SJCRH30 (cell line): ENCODE measurements at regions not wholly inside any gene's neighbourhood (a gene's known extent, or its start where the extent isn't known, plus 50 kb on each side); places are given as distances from the start of the nearest gene placed in this dataset.

Source experiments
- DNase-seq, 2 experiments: peaks; one replicate each; pipeline ENCODE4 v3.0.0-alpha.2; 2015 to 2020
- H3K27ac ChIP-seq: fragments of 250-450 bp; sonication (Bioruptor Pico); 2 replicates; pipeline ENCODE4 v1.5.1; 2020; ENCODE audit warnings: mild to moderate bottlenecking, moderate library complexity
- H3K27me3 ChIP-seq: fragments of 250-450 bp; sonication (Bioruptor Pico); 2 replicates; pipeline ENCODE4 v1.5.1; 2020; ENCODE audit warnings: mild to moderate bottlenecking, moderate library complexity
- H3K36me3 ChIP-seq: fragments of 250-450 bp; sonication (Bioruptor Pico); 2 replicates; pipeline ENCODE4 v1.5.1; 2020; ENCODE audit warnings: mild to moderate bottlenecking, moderate library complexity
- H3K4me1 ChIP-seq: fragments of 250-450 bp; sonication (Bioruptor Pico); 2 replicates; pipeline ENCODE4 v1.5.1; 2020; ENCODE audit warnings: mild to moderate bottlenecking, moderate library complexity
- H3K4me3 ChIP-seq: fragments of 250-450 bp; sonication (Bioruptor Pico); 2 replicates; pipeline ENCODE4 v1.5.1; 2020; ENCODE audit warnings: mild to moderate bottlenecking, moderate library complexity
- H3K9me3 ChIP-seq: fragments of 250-450 bp; sonication (Bioruptor Pico); replicated peaks from 2 replicates; pipeline ENCODE4 v1.5.1; 2020; ENCODE audit warnings: mild to moderate bottlenecking, moderate library complexity

DNA sequence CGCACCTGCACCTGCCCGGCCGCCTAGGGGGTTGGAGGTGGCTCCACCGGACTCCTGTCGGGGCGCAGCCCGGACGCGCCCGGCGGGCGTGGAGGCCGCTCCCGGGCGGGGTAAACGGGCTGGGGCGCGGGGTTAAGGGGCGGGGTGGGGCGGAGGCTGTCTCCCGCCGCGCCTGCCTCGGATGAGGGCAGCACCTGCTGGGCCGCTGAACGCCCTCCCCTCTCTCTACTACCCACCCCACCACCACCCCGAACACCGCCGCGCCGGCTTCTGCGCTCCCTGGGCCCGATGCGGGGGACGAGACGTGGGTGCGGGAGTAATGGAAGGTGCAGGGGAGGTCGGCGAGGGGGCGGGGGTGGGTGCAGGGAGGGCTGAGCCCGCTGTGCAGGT lies 224.8 kb upstream of the ID2 start:
- Histone ChIP-seq H3K9me3 (no peaks in the 10 kb centered on the region), H3K4me1 (0 out of 2 replicates have a peak, but pooled peaks cover 2% of the 10 kb centered on the region), H3K27ac (no peak overlapping the region), H3K27me3 (peaks cover 8% of the 10 kb centered on the region; the same call in 1 of the 2 replicates), H3K4me3 (no peak overlapping the region), H3K36me3 (no peaks in the 10 kb centered on the region)
- no peak for DNase-seq

DNA sequence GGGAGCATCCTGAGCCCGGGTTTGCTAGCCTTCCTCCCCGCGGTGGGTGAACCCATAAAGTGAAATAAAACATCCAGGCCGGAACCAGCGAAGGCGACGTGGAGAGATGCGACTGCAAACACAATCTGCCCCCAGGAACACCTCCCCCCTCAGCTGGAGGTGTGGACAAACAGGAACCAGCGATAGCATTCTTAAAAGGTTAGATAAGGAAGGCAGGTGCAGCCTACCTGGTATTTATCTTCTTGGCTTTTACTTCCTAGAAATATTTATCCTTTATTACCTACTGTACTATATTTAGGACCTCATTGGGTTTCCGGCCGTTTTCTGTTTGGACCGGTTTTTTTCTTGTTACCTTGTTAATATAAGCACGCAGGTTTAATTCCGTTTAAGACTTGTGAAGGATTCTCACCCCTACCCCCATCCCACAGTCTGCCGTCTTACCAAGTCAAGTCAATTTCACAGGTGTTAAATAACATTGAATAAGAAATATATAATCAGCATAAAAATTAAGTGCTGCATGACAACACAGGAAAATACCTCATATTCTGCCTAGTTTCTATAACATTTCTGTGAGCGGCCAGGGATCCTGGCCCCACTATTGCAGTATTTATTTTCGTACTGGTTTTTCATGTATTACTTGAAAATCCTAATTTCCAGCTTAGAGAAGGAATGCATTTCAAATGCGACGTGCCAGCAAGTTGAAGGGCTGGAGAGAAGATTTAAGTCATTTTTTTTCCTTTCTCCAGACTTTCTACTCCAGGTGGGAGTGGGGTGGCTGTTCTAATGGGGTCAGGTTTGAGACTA lies 224.0 kb upstream of the ID2 start:
- H3K4me3 ChIP-seq: no peak overlapping the region
- H3K27ac ChIP-seq: no peak overlapping the region
- no peaks in the 10 kb centered on the region for H3K36me3 ChIP-seq
- H3K9me3 ChIP-seq: no peaks in the 10 kb centered on the region
- 0 out of 2 replicates have a peak, but pooled peaks cover 2% of the 10 kb centered on the region for H3K4me1 ChIP-seq
- DNase-seq: no peak
- H3K27me3 ChIP-seq: peaks cover 8% of the 10 kb centered on the region; the same call in 1 of the 2 replicates

DNA sequence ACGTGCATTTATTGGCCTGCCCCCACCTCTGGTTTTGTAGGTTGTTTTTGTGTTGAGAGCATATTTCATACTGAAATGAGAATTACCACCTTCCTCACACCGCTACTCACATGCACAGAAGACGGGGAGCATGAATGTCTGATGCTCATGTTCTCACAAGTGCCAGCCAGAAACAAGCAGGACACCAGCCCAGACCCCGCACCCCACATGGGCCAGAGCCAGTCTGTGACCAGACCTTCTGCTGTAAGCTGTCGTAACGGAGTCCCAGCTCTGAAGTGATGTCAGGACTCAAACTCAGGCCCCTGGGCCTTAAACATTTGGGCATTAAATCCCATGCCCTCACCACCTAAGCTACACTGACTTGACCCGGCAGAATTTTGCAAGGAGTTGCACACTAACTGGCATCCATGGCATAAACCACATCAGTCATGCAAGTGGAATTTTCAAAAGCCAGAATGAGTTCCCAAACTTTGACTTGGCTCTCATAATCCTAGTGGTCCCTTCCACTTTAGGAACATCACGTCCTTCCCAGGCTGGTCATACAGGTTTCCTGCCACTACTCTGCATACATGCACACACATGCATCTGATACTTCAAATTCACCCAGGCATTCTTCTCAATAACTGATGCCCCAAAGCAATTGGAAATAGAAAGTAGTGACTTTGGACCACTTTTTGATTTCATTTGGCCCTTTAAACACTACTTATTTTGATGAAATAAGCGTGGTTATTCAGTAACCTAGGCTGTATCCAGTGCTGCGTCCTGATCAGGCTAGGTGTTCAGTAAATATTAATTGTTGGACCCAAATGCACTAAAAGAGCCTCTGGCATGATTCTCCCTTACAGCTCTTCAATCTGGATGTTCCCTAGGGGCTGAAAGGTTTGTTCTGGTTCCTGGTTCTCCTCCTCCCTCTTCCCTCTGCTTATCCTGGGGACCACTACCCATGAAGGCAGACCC lies 223.1 kb upstream of the ID2 start:
- Histone ChIP-seq H3K27ac (no peak overlapping the region), H3K4me1 (0 out of 2 replicates have a peak, but pooled peaks cover 2% of the 10 kb centered on the region), H3K4me3 (no peak overlapping the region), H3K27me3 (peaks cover 8% of the 10 kb centered on the region; the same call in 1 of the 2 replicates), H3K36me3 (no peaks in the 10 kb centered on the region), H3K9me3 (no peaks in the 10 kb centered on the region)
- no peak for DNase-seq

DNA sequence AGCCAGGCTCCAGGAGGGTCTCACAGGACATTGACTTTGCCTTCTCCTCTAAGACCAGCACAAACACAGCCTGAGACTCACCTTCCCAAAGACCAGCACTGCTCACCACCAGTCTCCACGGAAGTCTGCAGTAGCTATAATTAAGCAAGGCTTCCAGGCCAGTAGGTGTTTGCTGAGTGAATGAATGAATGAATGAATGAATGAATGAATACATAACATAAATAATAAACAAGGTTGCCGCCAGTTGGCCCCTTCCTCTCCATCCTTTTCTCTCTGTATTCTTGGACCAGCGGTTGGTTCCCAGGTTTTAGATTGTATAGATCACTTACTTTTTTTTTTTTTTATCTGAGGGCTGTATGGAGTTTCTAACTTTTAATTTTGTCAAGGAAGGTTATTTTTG lies 222.4 kb upstream of the ID2 start:
- no peak for DNase-seq
- no peak overlapping the region for H3K4me3 ChIP-seq
- H3K36me3 ChIP-seq: no peaks in the 10 kb centered on the region
- peaks cover 2% of the 10 kb centered on the region; the same call in 1 of the 2 replicates for H3K27me3 ChIP-seq
- 0 out of 2 replicates have a peak, but pooled peaks cover 2% of the 10 kb centered on the region for H3K4me1 ChIP-seq
- H3K9me3 ChIP-seq: no peaks in the 10 kb centered on the region
- no peak overlapping the region for H3K27ac ChIP-seq

- Histone ChIP-seq H3K9me3 (no peaks in the 10 kb centered on the region), H3K27ac (no peak overlapping the region), H3K4me1 (no peaks in the 10 kb centered on the region), H3K27me3 (no peaks in the 10 kb centered on the region; the same call in 1 of the 2 replicates), H3K36me3 (no peaks in the 10 kb centered on the region), H3K4me3 (no peak overlapping the region)
- DNase-seq: no peak
These were observed 220.5 kb upstream of the ID2 start for GRCh38 chr2:8461341-8461740.

DNA sequence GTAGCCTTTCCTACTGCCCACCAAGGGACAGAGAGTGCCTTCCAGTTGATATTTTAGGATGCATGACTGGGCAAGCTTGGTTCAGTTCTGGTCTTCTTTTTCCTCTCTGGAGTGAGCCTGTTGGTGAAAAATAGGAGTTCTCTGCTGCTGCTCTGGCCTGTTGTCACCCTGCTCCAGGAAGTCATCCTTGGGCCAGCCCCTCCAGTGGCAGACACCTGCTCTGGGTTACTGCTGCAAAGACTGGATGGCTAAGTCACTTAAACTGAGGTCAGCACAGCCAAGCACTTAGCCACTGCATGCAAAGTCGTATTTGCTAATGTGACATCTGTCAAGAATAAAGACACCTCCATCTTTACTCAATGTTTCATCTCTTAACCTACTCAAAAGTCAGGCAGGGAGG lies 219.6 kb upstream of the ID2 start:
- no peaks in the 10 kb centered on the region; the same call in 1 of the 2 replicates for H3K27me3 ChIP-seq
- no peaks in the 10 kb centered on the region for H3K9me3 ChIP-seq
- H3K4me3 ChIP-seq: no peak overlapping the region
- no peak for DNase-seq
- H3K27ac ChIP-seq: no peak overlapping the region
- no peaks in the 10 kb centered on the region for H3K36me3 ChIP-seq
- H3K4me1 ChIP-seq: no peaks in the 10 kb centered on the region

DNA sequence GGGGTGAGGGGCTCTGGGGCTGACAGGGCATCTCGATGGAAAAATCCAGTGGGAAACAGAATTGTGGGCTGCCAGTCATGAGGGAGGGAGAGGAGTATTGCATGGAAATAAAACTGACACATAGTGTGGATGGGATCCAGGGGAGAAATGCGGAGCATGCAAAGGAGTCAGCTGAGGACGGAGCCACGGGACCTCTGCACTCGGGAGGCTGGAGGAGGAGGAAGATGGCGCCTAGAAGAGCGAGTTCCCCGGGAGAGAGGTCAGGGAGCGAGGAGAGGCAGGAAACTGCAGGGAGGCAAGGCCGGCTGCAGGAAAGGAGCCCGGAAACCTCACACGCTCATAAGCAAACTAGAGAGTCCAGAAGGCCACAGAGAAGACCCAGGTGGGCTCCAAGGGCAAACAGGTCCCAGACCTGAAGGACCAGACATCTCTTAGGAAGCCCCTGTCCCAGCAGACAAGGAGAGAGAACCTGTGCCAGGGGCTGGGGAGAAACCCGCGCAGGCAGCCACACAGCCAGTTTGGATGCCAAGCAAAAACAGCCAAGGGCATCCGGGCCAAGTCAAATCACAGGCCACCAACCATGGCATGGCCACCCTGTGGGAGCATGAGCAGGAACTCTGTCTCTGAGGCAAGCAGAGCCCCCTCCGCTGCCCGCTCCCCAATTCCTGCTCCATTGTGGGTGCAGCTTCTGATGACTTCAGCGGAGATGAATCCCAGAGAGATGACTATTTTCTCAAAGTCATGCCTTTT lies 218.8 kb upstream of the ID2 start:
- Histone ChIP-seq H3K4me1 (no peaks in the 10 kb centered on the region), H3K27ac (no peak overlapping the region), H3K9me3 (no peaks in the 10 kb centered on the region), H3K36me3 (no peaks in the 10 kb centered on the region), H3K4me3 (no peak overlapping the region), H3K27me3 (no peaks in the 10 kb centered on the region; the same call in 1 of the 2 replicates)
- no peak for DNase-seq

DNA sequence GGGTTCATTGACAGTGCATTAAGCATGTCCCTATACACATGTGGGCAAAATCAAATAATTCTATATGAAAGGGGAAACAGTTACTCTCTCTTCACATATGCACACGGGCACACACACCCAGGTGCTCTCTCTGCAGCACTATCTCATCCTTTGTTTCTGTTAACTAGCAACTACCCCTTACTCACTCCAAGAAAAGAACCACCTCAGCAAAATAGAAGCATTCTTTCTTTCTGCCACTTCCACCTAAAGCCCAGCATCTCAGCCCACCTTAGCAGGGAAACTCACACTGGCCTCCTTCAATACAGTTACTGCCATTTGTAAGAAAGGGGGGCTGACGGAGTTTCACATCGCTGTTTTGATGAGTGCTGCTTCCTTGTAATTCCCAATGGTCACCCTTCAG lies 216.3 kb upstream of the ID2 start:
- Histone ChIP-seq H3K27me3 (peaks cover 4% of the 10 kb centered on the region), H3K36me3 (no peaks in the 10 kb centered on the region), H3K27ac (no peak overlapping the region), H3K4me1 (no peaks in the 10 kb centered on the region), H3K4me3 (no peak overlapping the region), H3K9me3 (no peaks in the 10 kb centered on the region)
- DNase-seq: no peak

DNA sequence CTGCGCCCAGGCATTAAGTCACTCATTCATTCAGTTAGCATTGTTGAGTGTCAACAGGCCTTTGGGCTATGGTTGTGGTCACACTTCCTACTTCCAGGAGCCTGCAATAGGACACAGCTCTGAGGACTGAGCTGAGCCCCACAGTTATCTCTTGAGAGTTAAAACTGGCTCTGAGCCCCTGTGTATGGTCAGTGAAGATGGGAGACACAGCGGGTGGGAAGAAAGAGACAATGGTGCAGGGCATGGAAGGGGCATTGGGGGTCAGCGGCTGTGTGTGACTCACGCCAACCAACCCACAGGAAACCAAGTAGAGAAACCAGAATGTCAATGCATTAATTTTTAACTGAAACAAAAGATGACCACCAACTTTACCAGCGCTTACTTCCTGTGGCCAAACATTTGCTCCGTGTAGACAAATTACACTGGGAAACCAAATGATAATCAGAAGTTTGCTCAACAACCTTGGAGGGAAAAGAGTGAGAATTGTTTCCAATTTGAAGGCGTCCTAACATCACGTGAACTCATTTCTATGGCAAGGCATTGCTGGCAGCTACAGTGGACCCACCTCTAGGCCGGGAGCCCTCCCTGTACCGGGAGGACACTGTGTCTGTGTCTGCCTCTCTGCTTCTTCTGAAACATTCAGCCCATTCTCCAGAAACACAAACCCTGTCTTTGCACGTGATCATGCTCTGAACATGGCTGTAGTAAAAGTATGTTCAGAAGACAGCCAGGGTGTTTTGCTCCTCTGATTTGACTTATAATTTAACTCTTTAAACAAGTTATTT lies 212.0 kb upstream of the ID2 start:
- Histone ChIP-seq H3K27ac (no peak overlapping the region), H3K4me1 (no peaks in the 10 kb centered on the region), H3K36me3 (no peaks in the 10 kb centered on the region), H3K4me3 (no peak overlapping the region), H3K27me3 (peaks cover 4% of the 10 kb centered on the region; the same call in 1 of the 2 replicates), H3K9me3 (no peaks in the 10 kb centered on the region)
- DNase-seq: no peak

DNA sequence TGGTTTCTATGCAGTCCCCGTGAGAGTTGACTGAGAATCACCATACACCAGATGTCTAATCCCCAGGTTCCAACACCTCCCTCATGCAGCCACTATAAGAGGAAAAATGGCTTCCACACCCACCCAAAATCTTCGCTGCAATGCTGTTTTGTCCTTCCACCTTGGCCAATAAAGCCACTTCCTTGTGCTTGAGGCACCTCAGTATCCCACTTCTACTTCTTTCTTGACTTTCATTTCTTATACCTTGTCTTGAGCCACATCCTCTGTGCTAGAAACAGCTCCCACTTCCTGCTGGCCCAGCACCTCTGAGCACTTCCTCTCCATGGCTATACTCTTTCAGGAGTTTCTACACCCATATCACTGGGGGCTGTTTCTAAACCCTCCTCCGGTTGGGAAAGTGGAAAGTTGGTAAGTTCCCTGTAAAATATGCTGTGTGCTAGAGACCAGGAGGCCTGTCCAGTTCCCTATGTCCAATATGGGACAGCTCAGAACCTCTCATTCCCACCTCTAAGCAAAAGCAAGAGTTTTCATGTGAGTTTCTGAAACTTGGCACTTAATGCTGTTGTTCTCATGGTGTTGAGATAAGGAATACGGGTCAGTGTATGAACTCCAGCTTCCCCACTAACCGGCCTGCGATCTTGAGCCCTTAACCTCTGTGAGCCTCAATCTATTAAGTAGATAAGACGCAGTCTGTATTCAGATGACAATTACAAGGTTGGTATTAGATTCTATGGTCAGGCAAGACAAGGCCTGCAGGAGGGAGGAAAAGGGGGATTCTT lies 209.1 kb upstream of the ID2 start:
- Histone ChIP-seq H3K27ac (no peak overlapping the region), H3K9me3 (no peaks in the 10 kb centered on the region), H3K4me1 (no peaks in the 10 kb centered on the region), H3K27me3 (peaks cover 12% of the 10 kb centered on the region; the same call in 1 of the 2 replicates), H3K4me3 (no peak overlapping the region), H3K36me3 (no peaks in the 10 kb centered on the region)
- no peak for DNase-seq

DNA sequence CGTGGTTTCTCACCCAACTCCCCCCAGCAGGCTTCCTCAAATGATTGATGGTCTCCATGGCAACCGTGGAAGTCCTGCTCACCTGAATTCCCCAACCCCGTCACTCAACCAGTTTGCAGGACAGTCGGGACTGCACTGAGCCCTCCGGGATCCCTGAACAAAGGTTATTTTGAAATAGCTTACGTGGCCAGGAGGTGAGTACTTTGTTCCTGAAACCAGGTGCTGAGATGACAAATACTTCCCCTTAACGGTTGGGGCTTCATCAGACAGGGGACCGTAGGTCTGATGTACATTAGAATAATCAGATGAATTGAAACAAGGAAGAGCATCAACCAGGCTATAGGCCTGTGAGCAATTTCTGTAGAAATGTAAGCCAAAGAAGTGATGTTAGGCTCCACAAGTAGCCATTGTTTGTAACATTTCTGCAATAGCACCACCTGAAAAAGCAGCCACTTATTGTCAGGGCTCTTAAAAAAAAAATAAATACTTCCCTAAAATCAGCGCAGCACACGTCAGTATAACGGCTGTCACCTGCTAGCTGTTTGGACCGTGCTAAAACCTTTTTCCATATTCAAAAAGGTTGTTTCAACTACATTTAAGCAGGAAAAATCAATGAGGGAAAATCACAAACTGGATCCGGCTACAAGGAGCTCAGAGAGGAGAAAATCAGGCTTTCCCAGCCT lies 206.4 kb upstream of the ID2 start:
- Histone ChIP-seq H3K36me3 (no peaks in the 10 kb centered on the region), H3K27me3 (0 out of 2 replicates have a peak, but pooled peaks cover 8% of the 10 kb centered on the region), H3K4me3 (no peak overlapping the region), H3K4me1 (no peaks in the 10 kb centered on the region), H3K9me3 (no peaks in the 10 kb centered on the region), H3K27ac (no peak overlapping the region)
- no peak for DNase-seq

DNA sequence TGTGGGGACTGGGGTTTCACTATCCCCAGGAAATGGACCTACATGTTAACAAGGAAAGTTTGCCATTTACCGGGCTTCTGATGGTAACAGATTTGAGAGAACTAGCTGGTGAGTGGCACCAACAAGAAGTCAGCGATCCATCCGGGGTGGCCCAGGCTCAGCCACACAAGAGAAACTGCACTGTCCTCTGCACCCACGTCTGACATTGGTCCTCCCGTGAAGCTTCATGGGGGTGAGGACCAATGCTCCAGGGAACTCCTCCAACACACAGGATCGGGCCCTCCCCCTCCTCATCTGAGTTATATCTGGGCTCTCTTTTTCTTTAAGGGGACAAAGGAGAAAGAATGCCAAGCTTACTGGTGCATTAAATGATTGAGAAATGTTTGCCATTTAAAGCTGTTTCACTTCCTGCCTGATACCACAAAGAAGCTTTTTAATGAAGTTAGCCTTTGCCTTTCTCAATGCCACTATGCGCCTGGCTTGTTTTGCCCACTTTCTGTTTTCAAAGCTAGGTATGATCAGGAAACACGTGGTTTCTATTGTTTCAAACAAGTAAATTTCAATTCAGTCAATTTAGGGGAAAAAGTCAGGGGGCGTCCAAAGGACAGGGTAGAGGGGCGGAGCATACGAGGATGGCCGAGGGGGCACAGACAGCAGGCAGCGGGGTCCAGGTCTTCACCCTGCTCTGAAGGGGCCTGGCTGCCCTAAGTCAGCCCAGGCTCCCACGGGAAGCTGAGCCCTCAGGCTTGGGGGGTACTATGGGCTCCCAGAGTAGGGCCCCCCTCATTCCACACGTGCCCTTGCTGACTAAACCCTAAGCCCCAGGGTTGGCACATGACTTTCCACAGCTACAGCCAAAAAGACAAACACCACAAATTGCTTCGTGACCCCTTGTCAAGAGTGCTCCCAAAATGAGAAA lies 204.0 kb upstream of the ID2 start:
- Histone ChIP-seq H3K9me3 (no peaks in the 10 kb centered on the region), H3K27ac (no peak overlapping the region), H3K27me3 (0 out of 2 replicates have a peak, but pooled peaks cover 8% of the 10 kb centered on the region), H3K36me3 (no peaks in the 10 kb centered on the region), H3K4me1 (no peaks in the 10 kb centered on the region), H3K4me3 (no peak overlapping the region)
- DNase-seq: no peak
